ENCODE measurements at regions not wholly inside any gene's neighbourhood (a gene's known extent, or its start where the extent isn't known, plus 50 kb on each side); places are given as distances from the start of the nearest gene placed in this dataset.

DNA sequence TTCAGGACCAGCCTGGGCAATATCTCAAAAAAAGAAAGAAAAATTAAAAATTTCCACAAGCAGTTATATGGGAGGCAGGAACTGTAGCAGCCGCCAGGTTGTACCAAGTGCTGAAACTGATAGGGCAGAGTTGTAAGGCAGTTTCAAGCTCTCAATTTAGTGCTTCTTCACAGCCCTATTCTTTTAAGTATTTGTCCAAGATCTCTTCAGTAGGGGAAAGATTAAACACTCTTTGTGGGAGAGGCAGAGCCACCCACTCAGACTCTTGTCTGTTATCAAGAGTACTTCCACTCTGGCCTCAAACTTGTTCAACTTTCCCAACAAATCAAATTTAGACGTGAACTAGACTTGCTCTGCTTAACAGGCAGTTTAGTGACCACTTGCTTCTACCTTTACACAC, 228.7 kb downstream of the REEP3 start:
- DNase-seq, result no peak

DNA sequence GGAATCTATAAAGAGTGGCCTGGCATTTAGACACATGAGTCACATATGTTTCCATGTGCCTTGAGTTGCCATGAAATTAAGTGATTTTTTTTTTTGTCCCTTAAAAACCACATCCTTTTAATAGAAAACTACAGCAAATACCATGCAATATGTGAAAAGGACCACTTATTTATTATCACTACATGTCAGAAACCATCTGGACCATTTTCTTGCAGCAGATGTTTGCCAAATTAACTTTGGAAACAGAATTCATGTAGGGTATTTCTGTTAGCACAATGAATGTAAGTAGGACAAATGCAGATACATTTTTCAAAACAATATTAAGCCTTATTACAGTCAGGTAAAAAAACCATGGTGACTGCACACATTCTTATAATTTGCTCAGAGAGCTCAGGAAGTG, 230.6 kb downstream of the REEP3 start:
- DNase-seq, result no peak

DNA sequence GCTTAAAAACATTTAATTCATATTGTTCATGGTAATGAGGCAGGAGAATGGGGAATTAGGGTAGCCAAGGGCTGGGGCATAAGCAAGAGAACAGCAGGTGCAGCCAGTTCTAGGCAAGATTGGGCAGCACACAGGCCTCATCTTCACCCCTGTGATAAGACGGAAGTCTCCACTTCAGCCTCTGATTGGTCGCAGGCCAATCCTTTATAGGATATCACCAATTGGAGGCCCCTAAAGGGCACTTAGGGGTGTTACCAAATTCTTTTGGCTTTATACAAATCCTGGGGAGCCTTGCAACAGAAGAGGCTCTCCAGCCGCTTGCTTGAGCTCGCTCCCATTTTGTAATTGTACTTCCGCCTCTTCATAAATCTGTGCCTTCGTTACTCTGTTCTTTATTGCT, 231.1 kb downstream of the REEP3 start:
- no peak for DNase-seq

DNA sequence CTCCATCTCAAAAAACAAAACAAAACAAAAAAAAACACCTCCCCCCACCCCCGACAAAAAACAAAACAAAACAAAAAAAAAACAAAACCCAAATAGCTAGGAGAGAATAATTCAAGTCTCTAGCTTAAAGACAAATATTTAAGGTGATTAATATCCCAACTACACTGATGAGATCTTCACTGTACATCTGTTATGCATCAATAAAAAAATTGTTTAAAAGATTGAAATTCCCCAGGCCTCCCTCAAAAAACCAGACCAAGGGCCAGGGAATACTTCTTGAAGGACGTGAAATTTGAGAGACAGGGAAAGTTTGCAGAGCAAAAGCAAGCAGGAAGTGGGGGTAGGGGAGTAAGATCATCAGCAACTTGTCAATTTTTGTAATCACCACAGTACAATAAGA, 232.6 kb downstream of the REEP3 start:
- no peak for DNase-seq

DNA sequence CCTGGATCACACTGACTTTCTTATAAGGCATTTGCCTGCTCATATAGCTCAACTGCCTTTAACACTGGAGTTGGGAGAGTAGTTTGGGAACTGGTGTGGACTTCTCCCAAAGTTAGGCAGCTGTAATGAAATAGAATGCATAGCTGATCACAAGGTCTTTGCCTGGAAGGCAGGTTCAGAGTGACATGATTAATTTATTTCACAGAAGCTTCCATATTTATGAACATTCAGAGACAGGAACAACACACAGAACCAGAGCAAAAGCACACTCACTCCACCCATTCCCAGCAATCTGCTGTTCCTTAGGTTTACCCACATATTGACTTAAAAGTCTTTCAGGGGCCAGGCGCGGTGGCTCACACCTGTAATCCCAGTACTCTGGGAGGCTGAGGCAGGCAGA, 234.2 kb downstream of the REEP3 start:
- DNase-seq, result no peak

DNA sequence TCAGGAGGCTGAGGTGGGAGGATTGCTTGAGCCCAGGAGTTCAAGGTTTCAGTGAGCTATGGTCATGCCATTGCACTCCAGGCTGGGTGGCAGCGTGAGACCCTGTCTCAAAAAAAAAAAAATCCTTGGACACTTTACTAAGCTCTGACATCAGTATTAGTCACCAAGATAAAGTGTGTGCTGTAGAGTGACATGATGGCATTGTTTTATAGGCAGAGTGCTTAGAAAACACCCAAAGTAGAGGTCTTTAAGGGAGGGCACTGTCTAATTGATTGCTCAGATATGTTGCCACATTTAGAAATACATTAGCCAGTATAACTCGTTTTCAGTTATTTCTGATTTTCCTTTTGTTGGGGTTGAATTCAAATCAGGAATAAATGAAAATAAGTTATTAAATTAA, 235.9 kb downstream of the REEP3 start:
- no peak for DNase-seq

DNA sequence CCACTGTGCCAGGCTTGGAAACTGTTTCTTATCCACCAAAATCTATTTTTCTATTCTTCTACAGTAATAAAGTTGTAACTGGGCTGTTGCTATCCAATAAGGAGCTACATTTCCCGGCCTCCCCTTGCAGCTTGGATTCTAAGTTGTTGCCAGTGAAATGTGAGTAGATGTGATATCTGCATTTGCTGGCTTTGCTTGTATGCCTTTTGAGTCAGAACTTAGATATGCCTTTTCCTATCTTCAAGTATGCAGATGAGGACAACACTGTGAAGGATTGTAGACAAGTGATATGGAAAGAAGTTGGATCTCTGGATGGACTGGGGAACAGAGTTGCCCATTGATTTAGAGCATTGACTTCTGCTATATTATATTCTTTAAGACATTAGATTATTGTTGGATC, 236.9 kb downstream of the REEP3 start:
- DNase-seq, result no peak

DNA sequence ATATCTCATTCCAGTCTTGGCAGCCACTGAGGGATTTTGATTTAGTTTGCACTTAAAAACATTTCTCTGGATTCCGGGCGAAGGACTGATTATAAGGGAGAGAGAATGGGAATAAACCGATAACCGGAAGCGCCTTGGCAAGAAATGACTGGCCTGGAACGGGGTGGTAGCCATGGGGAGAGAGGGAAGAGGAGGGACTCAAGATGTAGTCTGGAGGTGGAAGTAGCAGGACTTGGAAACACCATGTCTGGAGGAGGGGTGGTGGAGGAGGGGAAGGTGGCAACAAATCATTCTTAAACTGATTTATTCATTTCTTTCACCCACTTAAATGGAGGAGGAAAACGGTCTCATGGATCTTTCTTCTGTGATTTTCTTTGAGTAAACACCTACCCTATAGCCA, 238.1 kb downstream of the REEP3 start:
- no peak for DNase-seq

DNA sequence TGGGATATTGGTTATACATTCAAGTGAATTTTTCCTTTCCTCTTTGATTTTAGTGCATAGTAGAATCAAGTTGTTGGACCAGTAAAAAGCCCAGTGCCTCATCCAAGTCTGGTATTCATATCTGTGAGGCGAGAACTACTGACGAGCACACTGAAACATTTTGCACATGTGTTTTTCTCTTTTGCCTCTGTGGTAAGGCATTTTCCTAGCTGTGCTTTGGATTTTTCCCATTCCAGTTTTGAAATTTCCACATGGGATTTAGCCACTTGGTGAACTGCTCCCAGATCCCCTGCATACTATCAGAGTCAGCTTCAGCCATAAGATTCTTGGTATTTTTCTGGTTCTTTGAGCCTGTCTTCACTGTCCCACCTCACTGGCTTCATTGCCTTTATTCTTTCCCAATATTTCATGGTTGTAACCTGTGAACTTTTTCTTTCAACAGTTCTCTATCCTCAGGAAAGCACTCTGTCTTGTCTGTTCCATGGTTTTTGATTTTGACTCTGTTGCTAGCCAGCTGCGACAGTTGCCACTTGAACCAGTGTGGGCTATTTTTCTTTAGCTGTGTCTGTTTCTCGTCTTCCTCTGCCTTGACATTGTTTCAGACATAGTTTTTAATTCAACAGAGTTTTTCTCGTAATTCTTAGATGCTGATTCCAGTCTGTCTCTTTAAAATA, 239.0 kb downstream of the REEP3 start:
- no peak for DNase-seq

DNA sequence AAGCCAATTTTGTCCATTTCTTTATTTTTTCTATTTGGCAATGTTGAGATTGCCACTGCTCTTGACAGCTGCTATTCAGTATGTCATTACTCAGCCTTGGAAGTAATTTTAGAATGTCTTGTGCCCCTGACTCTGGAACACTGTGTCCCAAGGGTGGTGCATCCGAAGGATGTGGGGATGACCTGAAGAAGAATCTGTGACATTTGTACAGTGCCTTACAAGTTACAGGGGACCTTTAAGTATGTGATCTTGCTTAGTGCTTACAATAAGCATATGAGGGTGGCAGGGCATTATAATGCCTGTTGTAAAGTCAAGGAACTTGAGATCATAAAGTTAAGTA, 239.5 kb downstream of the REEP3 start:
- no peak for DNase-seq

DNA sequence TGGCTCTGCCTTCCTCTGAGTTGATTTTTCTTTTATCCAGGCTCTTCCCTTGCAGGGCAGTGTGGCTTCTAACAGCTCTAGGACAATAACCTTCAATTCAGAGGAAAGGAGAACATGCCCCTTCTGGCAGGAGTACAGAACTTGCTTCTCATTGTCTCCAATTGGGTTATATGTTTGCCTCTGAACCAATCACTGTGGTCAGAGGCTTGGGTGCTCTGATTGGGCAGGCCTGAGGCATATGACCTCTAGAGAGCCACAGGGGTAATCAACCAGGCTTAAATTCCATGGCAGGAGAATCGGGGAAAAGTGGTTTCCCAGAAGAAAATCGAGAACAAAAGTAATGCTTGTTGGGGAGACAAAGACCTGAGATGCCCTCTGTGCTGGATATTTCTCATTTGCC, 240.0 kb downstream of the REEP3 start:
- DNase-seq, result no peak

DNA sequence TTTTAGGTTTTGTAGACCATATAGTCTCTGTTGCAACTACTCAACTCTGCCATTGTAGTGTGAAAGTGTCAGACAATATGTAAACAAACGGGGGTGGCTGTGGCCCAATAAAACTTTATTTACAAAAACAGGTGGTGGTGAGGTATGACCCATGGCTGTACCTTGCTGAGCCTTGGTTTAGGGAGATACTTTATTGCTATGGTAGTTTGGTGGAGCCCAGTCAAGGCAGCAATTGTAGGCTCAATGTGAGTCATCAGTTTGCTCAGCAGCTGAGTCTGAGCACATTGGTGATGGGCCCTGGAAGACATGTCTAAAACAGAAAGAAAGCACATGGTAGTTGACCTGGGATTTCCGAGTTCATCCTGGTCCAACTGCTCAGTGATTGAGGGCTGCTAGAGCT, 242.5 kb downstream of the REEP3 start:
- DNase-seq, result no peak

DNA sequence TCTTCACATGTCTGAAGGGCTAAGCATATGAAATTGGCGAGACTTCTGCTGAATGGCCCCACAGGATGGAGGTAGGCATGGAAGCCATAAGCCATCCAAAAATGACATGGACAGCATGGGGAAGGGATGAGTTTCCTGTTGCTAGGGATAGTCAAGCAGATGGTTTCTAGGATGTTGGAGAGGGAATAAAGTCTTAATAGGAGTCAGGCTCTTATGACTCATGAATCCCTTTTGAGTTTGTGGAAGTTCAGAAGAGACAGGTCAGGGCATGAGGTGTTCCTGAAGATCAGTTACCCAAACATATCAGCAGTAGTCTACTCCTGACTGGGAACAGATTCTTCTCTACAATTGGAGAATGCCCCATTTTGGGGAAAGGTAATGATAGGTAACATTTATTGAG, 243.9 kb downstream of the REEP3 start:
- no peak for DNase-seq

DNA sequence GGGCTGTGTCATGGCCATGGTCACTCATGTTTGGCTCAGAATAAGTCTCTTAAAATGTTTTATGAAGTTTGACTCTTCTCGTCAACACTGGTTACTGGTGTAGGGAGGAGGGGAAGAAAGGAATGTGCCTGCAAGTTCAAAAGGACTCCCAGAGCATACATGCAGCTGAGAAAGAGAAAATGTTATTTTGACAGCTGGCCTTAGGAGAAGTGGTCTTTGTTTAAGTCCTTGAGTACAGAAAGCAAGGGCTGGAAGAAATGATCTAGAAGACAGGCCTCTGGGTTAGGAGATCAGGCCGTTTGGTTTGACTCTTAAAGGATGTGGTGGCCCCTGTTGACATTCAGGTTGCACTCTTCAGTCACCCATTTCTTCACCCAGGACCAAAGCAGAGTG, 245.5 kb downstream of the REEP3 start:
- no peak for DNase-seq

DNA sequence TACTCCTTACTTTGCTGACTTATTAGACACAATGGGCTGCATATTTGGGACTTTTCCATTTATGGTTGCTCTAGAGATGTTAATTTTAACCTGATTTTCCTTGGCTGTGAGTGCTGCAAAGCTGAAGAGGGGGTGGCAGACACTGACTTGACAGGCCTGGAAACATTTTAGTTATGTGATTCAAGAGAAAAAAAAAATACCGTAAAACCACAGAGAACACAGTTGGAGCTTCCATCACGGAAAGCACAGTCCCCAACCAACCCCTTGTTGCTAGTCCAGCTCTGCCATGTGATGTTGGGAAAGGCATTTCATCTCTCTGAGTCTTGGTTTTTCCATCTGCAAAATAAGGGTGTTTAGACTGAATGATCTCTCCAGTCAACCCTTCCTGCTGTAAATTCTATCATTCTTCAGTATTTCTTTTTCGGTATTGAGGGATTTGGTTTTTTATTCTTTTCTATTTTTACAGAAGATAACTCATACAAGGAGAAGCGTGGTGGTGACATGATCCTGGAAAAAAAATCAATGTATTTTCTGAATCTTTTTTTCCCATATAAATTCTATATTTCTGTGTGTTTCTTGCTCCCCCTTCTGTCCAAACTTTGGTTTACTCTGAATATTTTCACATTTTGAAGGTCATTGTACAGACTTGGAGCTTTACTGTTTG, 246.1 kb downstream of the REEP3 start:
- DNase-seq, result no peak

DNA sequence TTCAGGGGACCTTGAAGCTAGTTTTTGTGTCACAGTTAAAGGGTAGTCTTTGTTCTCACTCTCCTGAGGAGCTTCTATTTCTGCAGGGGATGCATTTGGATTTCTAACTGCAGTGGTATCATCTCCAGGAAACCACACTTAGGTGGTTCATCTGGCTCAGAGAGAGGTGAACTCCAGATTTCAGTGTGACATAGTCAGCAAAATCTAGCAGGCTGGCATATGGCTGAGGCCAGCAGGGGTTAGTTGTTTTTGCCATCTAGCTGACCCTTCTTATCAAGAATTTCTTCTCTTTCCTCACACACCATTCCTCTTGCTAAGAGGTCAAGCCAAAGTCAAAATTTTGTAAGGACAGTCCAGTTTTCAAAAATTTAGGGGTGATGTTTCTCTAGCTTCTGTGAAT, 248.2 kb downstream of the REEP3 start:
- no peak for DNase-seq

DNA sequence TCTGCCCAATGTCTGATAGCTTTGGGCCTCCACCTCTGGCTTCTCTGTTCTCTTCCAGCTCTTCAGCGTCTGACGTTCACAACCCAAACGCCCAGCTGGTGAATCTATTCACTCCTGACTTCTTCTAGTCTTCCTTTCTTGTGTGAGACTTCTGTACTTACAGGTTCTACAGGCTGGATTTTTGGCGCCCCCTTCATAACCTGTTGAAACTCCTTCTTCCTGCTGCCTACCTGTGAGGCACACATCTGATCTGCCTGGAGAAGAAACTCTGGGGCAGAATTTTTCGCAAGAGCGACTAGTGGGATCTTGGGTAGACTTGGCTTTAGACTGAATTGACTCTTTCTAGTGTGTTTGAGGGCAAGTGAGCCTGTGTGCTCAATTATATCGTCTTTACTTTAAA, 249.3 kb downstream of the REEP3 start:
- no peak for DNase-seq

DNA sequence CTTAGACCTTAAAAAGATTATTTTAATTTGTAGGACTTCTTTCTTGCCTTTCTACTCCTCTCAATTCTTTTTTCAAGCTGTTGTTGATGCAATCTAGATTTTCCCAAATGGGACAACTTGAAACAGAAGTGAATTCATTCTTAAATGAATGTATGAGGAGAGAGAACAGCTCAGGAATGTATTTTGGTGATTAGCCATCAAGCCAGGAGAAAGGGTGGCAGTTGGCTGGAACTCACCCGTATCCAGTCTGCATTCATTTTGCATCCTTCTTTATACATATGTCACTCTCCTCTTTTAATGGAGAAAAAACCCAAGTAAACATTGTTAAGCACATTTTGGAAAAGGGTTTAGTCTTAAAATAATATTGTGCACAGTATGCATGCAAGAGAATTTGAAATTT, 251.3 kb downstream of the REEP3 start:
- no peak for DNase-seq

DNA sequence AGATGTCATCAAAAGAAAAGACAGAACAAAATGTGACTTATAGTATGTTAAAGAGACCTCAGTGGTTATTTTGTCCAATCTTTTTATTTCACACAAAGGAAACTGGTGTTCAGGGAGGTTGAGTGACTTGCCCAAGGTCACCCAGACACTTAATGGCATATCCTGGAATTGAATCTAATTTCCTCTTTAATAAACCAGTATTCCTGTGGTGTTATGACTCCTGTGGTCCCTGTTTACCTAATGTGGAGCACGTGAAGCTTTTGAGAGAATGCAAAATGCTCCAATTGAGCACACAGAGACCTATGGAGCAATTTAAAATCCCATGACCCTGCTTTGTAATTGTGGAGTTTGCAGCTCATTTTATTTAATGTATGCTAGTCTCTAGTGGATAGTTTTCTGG, 251.9 kb downstream of the REEP3 start:
- DNase-seq, result no peak

DNA sequence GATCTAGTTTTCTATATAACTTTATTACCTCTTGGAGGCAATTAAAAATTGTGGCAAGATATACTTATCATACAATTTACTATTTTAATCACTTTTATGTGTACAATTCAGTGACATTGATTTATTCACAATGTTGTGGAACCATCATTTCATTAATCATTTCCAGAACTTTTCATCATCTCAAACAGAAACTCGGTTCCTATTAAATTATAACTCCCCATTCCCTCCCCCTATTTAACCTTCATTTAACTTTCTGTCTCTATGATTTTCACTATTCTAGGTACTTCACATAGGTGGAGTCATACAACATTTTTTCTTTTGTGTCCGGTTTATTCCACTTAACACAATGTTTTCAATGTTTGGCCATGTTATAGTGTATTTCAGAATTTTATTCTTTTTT, 252.8 kb downstream of the REEP3 start:
- DNase-seq, result no peak

DNA sequence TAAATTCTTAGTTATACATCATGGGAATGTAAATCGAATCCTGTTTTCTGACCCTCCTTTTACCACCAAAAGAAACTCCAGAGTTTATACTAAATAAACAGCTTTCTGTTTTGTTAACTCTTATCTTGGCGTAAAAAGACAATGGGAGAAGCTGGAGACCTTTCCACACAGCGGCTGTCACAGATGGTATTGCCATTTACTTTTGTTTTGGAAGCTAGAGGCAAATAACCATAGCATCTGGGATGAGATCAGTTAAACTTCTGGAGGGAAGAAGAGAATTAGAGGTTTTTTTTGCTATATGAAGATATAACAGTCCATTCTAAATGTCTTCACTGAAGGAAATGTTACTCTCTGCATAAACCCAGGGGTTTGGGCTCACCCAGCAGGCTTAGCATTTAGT, 258.9 kb downstream of the REEP3 start:
- DNase-seq, result no peak

DNA sequence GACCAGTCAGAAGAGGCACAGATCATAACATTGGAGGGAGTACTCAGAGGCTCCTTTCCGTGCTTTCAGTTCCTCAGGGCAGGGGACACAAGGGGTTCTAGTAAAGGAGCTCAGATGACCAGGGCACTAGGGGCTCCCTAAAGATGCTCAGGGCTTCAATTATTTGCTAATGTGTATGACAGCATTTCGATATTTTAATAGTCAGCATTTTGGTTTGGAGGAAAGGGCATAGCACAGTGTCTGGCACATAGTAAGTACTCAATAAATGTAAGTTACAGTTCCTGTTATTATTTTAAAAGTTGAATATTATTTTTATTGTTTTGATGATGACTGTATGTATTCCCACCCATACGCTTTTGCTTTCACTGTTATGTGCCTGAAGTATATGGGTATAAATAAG, 260.0 kb downstream of the REEP3 start:
- no peak for DNase-seq

DNA sequence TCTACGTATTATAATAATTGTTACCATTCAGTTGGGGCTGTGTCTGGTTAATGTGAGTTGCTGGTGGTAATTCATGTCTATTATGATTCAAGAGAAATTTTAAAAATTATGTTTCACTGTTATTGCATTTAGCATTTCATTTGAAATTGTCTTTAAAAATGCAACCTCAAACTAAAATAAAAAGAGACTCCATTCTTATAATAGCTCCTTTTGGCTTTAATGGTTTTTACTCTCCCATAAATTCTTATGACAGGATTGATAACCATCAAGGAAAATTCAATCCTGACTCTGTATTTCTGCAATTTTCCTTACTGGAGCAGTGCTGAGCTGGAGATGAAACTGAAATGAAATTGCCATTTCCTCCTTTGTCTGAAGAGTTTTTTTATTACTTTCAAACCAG, 262.7 kb downstream of the REEP3 start:
- DNase-seq, result no peak

DNA sequence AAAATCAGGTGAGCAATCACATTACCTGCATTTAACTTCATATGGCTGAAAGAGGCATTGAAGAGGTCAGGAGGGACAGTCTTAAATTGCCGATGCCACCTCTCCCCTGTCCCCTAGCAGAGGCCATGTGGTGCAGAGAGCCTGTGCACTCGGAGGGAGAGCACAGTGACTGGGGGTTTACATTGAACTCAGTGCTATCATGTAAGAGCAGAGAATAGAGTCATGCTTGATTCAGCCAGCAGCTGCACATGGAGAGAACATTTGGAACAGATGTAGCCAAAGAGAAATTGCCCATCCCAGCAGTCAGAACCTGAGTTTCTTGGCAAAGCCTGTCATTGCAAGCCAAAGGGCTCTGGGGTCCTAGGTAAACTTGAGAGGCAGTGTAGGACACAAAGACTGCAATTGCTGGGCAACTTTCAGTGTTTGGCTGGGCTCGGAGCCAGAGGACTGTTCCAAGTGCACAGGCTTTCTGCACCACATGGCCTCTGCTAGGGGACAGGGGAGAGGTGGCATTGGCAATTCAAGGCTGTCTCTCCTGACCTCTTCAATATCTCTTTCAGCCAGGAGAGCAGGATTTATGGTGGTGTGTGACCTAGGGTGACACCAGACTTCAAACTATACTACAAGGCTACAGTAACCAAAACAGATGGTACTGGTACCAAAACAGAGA, 267.1 kb downstream of the REEP3 start:
- DNase-seq, result no peak

All from activated T-cell treated with anti-CD3 and anti-CD28 coated beads for 4 hours (primary cell).